ENCODE measurements at regions not wholly inside any gene's neighbourhood (a gene's known extent, or its start where the extent isn't known, plus 50 kb on each side); places are given as distances from the start of the nearest gene placed in this dataset.

DNA sequence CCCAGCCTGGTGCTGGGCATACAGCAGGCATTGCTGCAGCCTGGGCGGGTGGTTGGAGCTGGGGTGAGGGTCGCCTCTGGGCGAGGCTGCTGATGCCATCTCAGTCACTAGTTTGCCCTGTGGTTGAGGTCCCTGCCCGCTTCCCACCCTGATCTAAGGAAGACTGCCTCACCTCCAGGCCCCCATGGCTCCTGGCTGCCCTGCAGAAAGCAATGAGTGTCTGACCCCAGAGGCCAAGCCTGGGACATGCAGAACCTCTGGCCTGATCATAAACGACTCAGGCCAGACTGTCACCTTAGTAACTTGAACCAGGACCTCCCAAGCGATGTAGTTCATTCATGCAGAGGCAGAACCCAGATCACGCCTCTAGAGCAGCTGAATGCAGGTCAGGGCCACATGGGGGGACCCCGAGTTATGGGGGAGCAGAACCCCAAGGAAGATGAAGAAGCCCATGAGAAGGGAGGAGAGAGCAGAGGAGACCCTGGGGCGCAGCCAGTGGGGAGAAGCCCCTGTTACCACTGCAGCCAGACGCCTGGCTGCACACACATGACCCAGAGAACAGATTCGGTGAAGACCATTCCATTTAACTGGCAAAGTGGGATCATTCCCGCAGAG lies 213.9 kb downstream of the TBC1D2B start:
- TF ChIP-seq, protein P1, sequence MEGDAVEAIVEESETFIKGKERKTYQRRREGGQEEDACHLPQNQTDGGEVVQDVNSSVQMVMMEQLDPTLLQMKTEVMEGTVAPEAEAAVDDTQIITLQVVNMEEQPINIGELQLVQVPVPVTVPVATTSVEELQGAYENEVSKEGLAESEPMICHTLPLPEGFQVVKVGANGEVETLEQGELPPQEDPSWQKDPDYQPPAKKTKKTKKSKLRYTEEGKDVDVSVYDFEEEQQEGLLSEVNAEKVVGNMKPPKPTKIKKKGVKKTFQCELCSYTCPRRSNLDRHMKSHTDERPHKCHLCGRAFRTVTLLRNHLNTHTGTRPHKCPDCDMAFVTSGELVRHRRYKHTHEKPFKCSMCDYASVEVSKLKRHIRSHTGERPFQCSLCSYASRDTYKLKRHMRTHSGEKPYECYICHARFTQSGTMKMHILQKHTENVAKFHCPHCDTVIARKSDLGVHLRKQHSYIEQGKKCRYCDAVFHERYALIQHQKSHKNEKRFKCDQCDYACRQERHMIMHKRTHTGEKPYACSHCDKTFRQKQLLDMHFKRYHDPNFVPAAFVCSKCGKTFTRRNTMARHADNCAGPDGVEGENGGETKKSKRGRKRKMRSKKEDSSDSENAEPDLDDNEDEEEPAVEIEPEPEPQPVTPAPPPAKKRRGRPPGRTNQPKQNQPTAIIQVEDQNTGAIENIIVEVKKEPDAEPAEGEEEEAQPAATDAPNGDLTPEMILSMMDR (IDR thresholded peaks at IDR 0.05) = no peak
- TF ChIP-seq POLR2A (IDR thresholded peaks at IDR 0.05) = no peak

Measured in esophagus squamous epithelium (tissue), 4 donors.